ENCODE measurements at regions not wholly inside any gene's neighbourhood (a gene's known extent, or its start where the extent isn't known, plus 50 kb on each side); places are given as distances from the start of the nearest gene placed in this dataset.
A peak's percentile ranks its signal among the peaks of the same experiment; 100 is the strongest.

DNA sequence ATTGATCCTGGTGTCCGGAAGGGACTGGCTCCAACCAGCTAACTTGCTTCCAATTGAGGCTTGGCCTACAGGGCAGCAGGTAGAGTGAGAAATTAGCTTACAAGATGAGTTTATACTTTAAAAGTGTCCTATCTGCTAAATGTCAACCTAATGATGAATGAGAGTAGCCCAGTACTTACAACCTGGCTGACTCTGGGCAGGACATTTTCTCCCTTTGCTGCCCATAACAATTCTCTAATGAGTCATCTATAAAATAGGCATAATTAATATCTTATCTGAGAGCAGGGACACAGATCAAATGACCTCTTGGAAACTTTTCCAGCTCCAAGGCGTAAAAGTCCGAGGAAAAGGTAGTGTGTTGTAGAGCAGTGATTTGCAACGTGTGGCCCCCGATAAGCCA is 398.4 kb upstream of the BOD1L1 start:
- no peaks in the 10 kb centered on the region for H4K20me1 ChIP-seq (ENCODE audit: insufficient read depth, low read length)
- no peak for DNase-seq (ENCODE audit: insufficient read length, low spot score, missing footprints)

DNA sequence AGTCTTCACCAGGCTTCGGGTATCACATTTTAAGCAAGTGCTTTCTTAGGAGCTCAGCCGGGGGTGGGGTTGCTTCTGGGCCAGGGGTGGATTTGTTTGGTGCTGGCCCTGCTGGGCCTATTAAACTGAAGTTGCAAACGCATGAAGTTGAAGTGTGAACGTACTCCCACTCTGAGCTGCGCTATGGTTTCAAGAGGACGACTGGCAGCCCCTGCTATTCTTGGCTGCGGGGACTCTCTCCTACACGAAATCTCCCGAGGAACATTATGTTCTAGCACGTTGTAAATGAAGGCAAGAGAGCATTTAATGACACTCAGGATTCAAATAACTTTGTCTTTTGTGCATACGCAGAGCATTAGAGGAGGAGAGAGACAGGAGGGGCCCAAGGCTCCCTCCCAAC is 401.3 kb upstream of the BOD1L1 start:
- no peak overlapping the region for H3K4me3 ChIP-seq (ENCODE audit: insufficient read depth, low read length)
- DNase-seq (ENCODE audit: insufficient read length, low spot score, missing footprints): no peak

More for the DNA sequence above, 398.4 kb upstream of the BOD1L1 start:
- Histone ChIP-seq H3K79me2 (ENCODE audit: insufficient read depth, low read length) (no peaks in the 10 kb centered on the region), H3K4me1 (ENCODE audit: insufficient read depth, low read length) (peaks cover 26% of the 10 kb centered on the region), H3K27me3 (ENCODE audit: insufficient read depth, low read length) (no peaks in the 10 kb centered on the region), H3K36me3 (ENCODE audit: insufficient read depth, low read length) (no peaks in the 10 kb centered on the region), H3K4me2 (ENCODE audit: insufficient read depth, low read length) (no peak overlapping the region), H3K4me3 (ENCODE audit: insufficient read depth, low read length) (no peak overlapping the region), H2AFZ (ENCODE audit: low read length) (no peak overlapping the region), H3K27ac (ENCODE audit: low read depth, low read length) (no peak overlapping the region), H3K9me3 (ENCODE audit: low read depth, low read length) (no peaks in the 10 kb centered on the region)
- TF ChIP-seq, protein P1, sequence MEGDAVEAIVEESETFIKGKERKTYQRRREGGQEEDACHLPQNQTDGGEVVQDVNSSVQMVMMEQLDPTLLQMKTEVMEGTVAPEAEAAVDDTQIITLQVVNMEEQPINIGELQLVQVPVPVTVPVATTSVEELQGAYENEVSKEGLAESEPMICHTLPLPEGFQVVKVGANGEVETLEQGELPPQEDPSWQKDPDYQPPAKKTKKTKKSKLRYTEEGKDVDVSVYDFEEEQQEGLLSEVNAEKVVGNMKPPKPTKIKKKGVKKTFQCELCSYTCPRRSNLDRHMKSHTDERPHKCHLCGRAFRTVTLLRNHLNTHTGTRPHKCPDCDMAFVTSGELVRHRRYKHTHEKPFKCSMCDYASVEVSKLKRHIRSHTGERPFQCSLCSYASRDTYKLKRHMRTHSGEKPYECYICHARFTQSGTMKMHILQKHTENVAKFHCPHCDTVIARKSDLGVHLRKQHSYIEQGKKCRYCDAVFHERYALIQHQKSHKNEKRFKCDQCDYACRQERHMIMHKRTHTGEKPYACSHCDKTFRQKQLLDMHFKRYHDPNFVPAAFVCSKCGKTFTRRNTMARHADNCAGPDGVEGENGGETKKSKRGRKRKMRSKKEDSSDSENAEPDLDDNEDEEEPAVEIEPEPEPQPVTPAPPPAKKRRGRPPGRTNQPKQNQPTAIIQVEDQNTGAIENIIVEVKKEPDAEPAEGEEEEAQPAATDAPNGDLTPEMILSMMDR (IDR thresholded peaks at IDR 0.05; ENCODE audit: extremely low read depth, low read depth, low read length): no peak

DNA sequence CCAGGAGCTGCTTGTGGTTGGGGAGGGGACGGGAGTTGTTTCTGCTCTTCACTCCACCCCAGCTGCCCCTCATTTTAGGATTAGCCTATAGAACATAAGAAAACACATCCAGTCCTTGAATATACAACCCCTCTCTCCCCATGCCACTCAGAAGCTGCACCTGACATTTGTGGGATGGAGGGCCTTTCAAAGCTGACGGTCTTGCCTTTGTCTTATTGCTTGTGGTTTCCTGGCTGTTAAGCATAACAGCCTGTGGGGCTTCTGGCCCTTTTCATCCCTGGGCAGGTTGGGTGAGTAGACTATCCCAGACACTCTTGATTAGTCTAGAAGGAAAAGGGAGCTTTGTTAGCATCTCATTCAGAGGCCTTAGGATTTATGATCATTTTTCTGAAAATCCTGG is 407.6 kb upstream of the BOD1L1 start:
- H3K9me3 ChIP-seq (ENCODE audit: low read depth, low read length): no peaks in the 10 kb centered on the region
- H4K20me1 ChIP-seq (ENCODE audit: insufficient read depth, low read length): no peaks in the 10 kb centered on the region
- DNase-seq (ENCODE audit: insufficient read length, low spot score, missing footprints): no peak
- no peaks in the 10 kb centered on the region for H3K27me3 ChIP-seq (ENCODE audit: insufficient read depth, low read length)
- no peaks in the 10 kb centered on the region for H3K79me2 ChIP-seq (ENCODE audit: insufficient read depth, low read length)
- H3K4me2 ChIP-seq (ENCODE audit: insufficient read depth, low read length): no peak overlapping the region
- H2AFZ ChIP-seq (ENCODE audit: low read length): no peak overlapping the region
- peaks cover 3% of the 10 kb centered on the region for H3K4me1 ChIP-seq (ENCODE audit: insufficient read depth, low read length)
- no peaks in the 10 kb centered on the region for H3K36me3 ChIP-seq (ENCODE audit: insufficient read depth, low read length)
- H3K27ac ChIP-seq (ENCODE audit: low read depth, low read length): no peak overlapping the region
- H3K4me3 ChIP-seq (ENCODE audit: insufficient read depth, low read length): no peak overlapping the region
- TF ChIP-seq, protein P1 (IDR thresholded peaks at IDR 0.05; ENCODE audit: extremely low read depth, low read depth, low read length): no peak

More for the DNA sequence above, 401.3 kb upstream of the BOD1L1 start:
- Histone ChIP-seq H2AFZ (ENCODE audit: low read length) (peak overlapping the region; percentile 33), H4K20me1 (ENCODE audit: insufficient read depth, low read length) (no peaks in the 10 kb centered on the region), H3K27ac (ENCODE audit: low read depth, low read length) (no peak overlapping the region), H3K9me3 (ENCODE audit: low read depth, low read length) (no peaks in the 10 kb centered on the region), H3K4me1 (ENCODE audit: insufficient read depth, low read length) (peaks cover 5% of the 10 kb centered on the region), H3K4me2 (ENCODE audit: insufficient read depth, low read length) (no peak overlapping the region), H3K27me3 (ENCODE audit: insufficient read depth, low read length) (no peaks in the 10 kb centered on the region), H3K36me3 (ENCODE audit: insufficient read depth, low read length) (no peaks in the 10 kb centered on the region), H3K79me2 (ENCODE audit: insufficient read depth, low read length) (no peaks in the 10 kb centered on the region)
- TF ChIP-seq, protein P1 (IDR thresholded peaks at IDR 0.05; ENCODE audit: extremely low read depth, low read depth, low read length): no peak

DNA sequence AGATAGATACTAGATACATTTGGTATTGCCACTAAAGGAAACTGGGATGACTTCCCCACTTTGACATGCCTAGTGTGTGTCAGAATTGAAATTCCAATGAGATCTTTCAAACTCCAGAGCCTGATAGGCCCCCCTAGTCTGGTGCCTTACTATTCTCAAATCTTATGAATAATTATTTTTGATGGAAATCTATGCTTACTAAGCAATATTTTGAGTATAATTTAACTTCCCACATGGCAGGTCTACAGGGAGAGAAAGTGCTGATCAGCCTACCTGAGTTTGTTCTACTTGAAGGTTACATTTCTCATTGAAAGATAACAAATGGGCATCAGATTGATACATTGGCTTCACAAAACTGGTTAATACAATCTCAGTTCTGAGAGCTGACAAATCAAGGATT is 415.7 kb upstream of the BOD1L1 start:
- no peak for DNase-seq (ENCODE audit: insufficient read length, low spot score, missing footprints)
- no peaks in the 10 kb centered on the region for H3K79me2 ChIP-seq (ENCODE audit: insufficient read depth, low read length)
- TF ChIP-seq, protein P1 (IDR thresholded peaks at IDR 0.05; ENCODE audit: extremely low read depth, low read depth, low read length): no peak

More for the DNA sequence above, 415.7 kb upstream of the BOD1L1 start:
- H3K4me2 ChIP-seq (ENCODE audit: insufficient read depth, low read length): no peak overlapping the region
- no peaks in the 10 kb centered on the region for H3K27me3 ChIP-seq (ENCODE audit: insufficient read depth, low read length)
- no peak overlapping the region for H3K4me3 ChIP-seq (ENCODE audit: insufficient read depth, low read length)
- H3K36me3 ChIP-seq (ENCODE audit: insufficient read depth, low read length): no peaks in the 10 kb centered on the region
- no peak overlapping the region for H3K27ac ChIP-seq (ENCODE audit: low read depth, low read length)
- H3K4me1 ChIP-seq (ENCODE audit: insufficient read depth, low read length): no peaks in the 10 kb centered on the region
- H3K9me3 ChIP-seq (ENCODE audit: low read depth, low read length): no peaks in the 10 kb centered on the region
- H2AFZ ChIP-seq (ENCODE audit: low read length): no peak overlapping the region
- H4K20me1 ChIP-seq (ENCODE audit: insufficient read depth, low read length): no peaks in the 10 kb centered on the region
